Upper lobe of left lung (tissue), 6 donors: ENCODE measurements at regions not wholly inside any gene's neighbourhood (a gene's known extent, or its start where the extent isn't known, plus 50 kb on each side); places are given as distances from the start of the nearest gene placed in this dataset.

Experiments
- ATAC-seq, 2 donors: fragments of 200-7000 bp; cut with Tn5 transposase; one replicate each; pipeline ENCODE4 v1.9.1; 2022; ENCODE audit warnings: mild to moderate bottlenecking in 2 of 2, moderate library complexity in 2 of 2; ENCODE audit not compliant: low FRiP score in 2 of 2
- DNase-seq, 2 donors: peaks; one replicate each; pipeline ENCODE4 v3.0.0-alpha.2; 2019 to 2020
- H3K27ac ChIP-seq, 4 donors: fragments of 200-600 bp; sonication (generic); one replicate each; pipeline ENCODE4 v1.5.1; 2016 to 2019
- H3K27me3 ChIP-seq, 4 donors: fragments of 200-600 bp; sonication (generic); one replicate each; pipeline ENCODE4 v1.5.1; 2017 to 2019
- H3K36me3 ChIP-seq, 4 donors: fragments of 200-600 bp; sonication (generic); one replicate each; pipeline ENCODE4 v1.5.1; 2016 to 2019
- H3K4me1 ChIP-seq, 4 donors: fragments of 200-600 bp; sonication (generic); one replicate each; pipeline ENCODE4 v1.5.1; 2018 to 2019
- H3K4me3 ChIP-seq, 4 donors: fragments of 200-600 bp; sonication (generic); one replicate each; pipeline ENCODE4 v1.5.1; 2017 to 2019; ENCODE audit warnings: mild to moderate bottlenecking in 2 of 4, moderate library complexity in 1 of 4
- H3K9me3 ChIP-seq, 4 donors: fragments of 200-600 bp; sonication (generic); one replicate each; pipeline ENCODE4 v1.5.1; 2018 to 2019
- CTCF ChIP-seq, 6 experiments: fragments of 450-650 bp in 4 of 6; fragments of 200-600 bp in 2 of 6; sonication (generic) in 2 of 6; IDR thresholded peaks; one replicate each; pipeline ENCODE4 v1.5.1; 2016 to 2019; ENCODE audit warnings: antibody characterized with exemption in 6 of 6
- EP300 ChIP-seq, 4 donors: sonication (generic); formaldehyde crosslinking; IDR thresholded peaks; one replicate each; pipeline ENCODE4 v1.5.1; 2017; ENCODE audit warnings: antibody characterized with exemption in 4 of 4, control low read depth in 2 of 4
- POLR2A ChIP-seq, 4 donors: fragments of 450-650 bp; IDR thresholded peaks; one replicate each; pipeline ENCODE4 v1.5.1; 2016 to 2017; ENCODE audit warnings: antibody characterized with exemption in 4 of 4, mild to moderate bottlenecking in 2 of 4
- POLR2AphosphoS5 ChIP-seq, 2 donors: sonication (generic); formaldehyde crosslinking; IDR thresholded peaks; one replicate each; pipeline ENCODE4 v1.5.1; 2017; ENCODE audit warnings: antibody characterized with exemption in 2 of 2
- WGBS, 2 donors: methylation state at CpG; one replicate each; pipeline ENCODE4 v1.1.5; 2017 to 2018; 5-methylcytosine and 5-hydroxymethylcytosine counted together
- donor health status: DM: no; HTN: no; CAD: no; lungs with moderate emphysema.
- donor health status: DM: no; HTN: yes; CAD: no; lungs with severe emphysema.

- Histone ChIP-seq H3K9me3 (no peaks in the 10 kb centered on the region), H3K4me1 (no peaks in the 10 kb centered on the region), H3K27me3 (no peaks in the 10 kb centered on the region), H3K4me3 (no peak overlapping the region), H3K36me3 (no peaks in the 10 kb centered on the region), H3K27ac (no peak overlapping the region)
- DNase-seq, result no peak
- ATAC-seq, result no peak
- whole genome bisulfite sequencing, 2 donors, result 68 to 74% methylated on average over 12 to 13 of the region's 13 CpGs
- no peak for TF ChIP-seq POLR2A (IDR thresholded peaks at IDR 0.05)
- TF ChIP-seq EP300 (IDR thresholded peaks at IDR 0.05), result no peak
- TF ChIP-seq POLR2AphosphoS5 (IDR thresholded peaks at IDR 0.05), result no peak
- TF ChIP-seq CTCF (IDR thresholded peaks at IDR 0.05), result no peak
Observed at GRCh38 chr20:51163996-51164600, 141.2 kb upstream of the KCNG1 start.

- Histone ChIP-seq H3K36me3 (no peaks in the 10 kb centered on the region), H3K27me3 (no peaks in the 10 kb centered on the region), H3K4me1 (no peaks in the 10 kb centered on the region), H3K27ac (no peak overlapping the region), H3K4me3 (no peak overlapping the region), H3K9me3 (no peaks in the 10 kb centered on the region)
- ATAC-seq, result no peak
- TF ChIP-seq POLR2AphosphoS5 (IDR thresholded peaks at IDR 0.05) (no peak), EP300 (IDR thresholded peaks at IDR 0.05) (no peak), CTCF (IDR thresholded peaks at IDR 0.05) (no peak), POLR2A (IDR thresholded peaks at IDR 0.05) (no peak)
- 52 to 63% methylated on average over 5 to 6 of the region's 6 CpGs for WGBS, 2 donors
- DNase-seq, result no peak
Observed at GRCh38 chr20:51162015-51162414, 139.1 kb upstream of the KCNG1 start.

- no peak for DNase-seq
- TF ChIP-seq POLR2A (IDR thresholded peaks at IDR 0.05) (no peak), POLR2AphosphoS5 (IDR thresholded peaks at IDR 0.05) (no peak), CTCF (IDR thresholded peaks at IDR 0.05) (no peak), EP300 (IDR thresholded peaks at IDR 0.05) (no peak)
- ATAC-seq, result no peak
- H3K4me1 ChIP-seq, result no peaks in the 10 kb centered on the region
- no peaks in the 10 kb centered on the region for H3K27me3 ChIP-seq
- H3K4me3 ChIP-seq, result no peak overlapping the region
- WGBS, 2 donors, result 74 to 88% methylated on average over 4 to 5 of the region's 6 CpGs
- H3K36me3 ChIP-seq, result no peaks in the 10 kb centered on the region
- no peak overlapping the region for H3K27ac ChIP-seq
- no peaks in the 10 kb centered on the region for H3K9me3 ChIP-seq
Observed at GRCh38 chr20:51160821-51161220, 137.9 kb upstream of the KCNG1 start.

GRCh38 chr20:51159981-51160380 lies 137.1 kb upstream of the KCNG1 start:
- Histone ChIP-seq H3K27ac (no peak overlapping the region), H3K4me3 (no peak overlapping the region), H3K36me3 (no peaks in the 10 kb centered on the region), H3K4me1 (no peaks in the 10 kb centered on the region), H3K27me3 (no peaks in the 10 kb centered on the region), H3K9me3 (no peaks in the 10 kb centered on the region)
- 71 to 81% methylated on average over 2 of the region's 2 CpGs for WGBS, 2 donors
- no peak for TF ChIP-seq CTCF (IDR thresholded peaks at IDR 0.05)
- no peak for TF ChIP-seq POLR2A (IDR thresholded peaks at IDR 0.05)
- DNase-seq, result no peak
- ATAC-seq, result no peak

GRCh38 chr20:51159303-51159702 lies 136.4 kb upstream of the KCNG1 start:
- H3K4me3 ChIP-seq, result no peak overlapping the region
- no peaks in the 10 kb centered on the region for H3K27me3 ChIP-seq
- no peak for ATAC-seq
- H3K36me3 ChIP-seq, result no peaks in the 10 kb centered on the region
- no peaks in the 10 kb centered on the region for H3K9me3 ChIP-seq
- TF ChIP-seq POLR2AphosphoS5 (IDR thresholded peaks at IDR 0.05) (no peak), CTCF (IDR thresholded peaks at IDR 0.05) (no peak), EP300 (IDR thresholded peaks at IDR 0.05) (no peak), POLR2A (IDR thresholded peaks at IDR 0.05) (no peak)
- WGBS, 2 donors, result 75 to 81% methylated on average over 8 of the region's 8 CpGs
- no peak overlapping the region for H3K27ac ChIP-seq
- no peaks in the 10 kb centered on the region for H3K4me1 ChIP-seq
- DNase-seq, result no peak
